GM21528 (cell line): ENCODE measurements at regions not wholly inside any gene's neighbourhood (a gene's known extent, or its start where the extent isn't known, plus 50 kb on each side); places are given as distances from the start of the nearest gene placed in this dataset.
A peak's percentile ranks its signal among the peaks of the same experiment; 100 is the strongest.

Experiments used
- ATAC-seq: cut with Tn5 transposase; IDR thresholded peaks from one replicate; pipeline ENCODE4 v1.9.1; 2021; ENCODE audit warnings: mild to moderate bottlenecking, moderate library complexity; ENCODE audit not compliant: unreplicated experiment, low FRiP score

- no peak for ATAC-seq
Measured at GRCh38 chr10:108771106-108771505, 1152.2 kb downstream of the XPNPEP1 start.

DNA sequence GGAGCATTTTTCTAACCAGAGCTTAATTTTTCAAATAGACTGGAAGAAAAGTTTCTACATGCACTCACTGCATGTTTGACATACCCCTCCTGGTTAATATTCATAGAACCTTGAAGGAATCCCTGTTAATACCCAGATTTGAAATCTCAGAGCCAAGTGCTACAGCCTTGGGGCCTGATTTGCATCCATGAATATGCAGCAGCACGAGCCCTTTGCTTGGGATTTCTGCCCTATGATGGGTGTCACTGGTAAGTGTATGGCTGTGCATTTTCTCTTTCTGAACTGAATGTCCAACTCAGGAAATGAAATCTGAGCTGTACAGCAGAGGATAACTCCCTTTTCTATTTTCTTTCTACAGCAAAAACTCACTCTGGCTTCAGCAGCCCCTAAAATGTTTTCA lies 1157.5 kb downstream of the XPNPEP1 start:
- ATAC-seq: no peak

DNA sequence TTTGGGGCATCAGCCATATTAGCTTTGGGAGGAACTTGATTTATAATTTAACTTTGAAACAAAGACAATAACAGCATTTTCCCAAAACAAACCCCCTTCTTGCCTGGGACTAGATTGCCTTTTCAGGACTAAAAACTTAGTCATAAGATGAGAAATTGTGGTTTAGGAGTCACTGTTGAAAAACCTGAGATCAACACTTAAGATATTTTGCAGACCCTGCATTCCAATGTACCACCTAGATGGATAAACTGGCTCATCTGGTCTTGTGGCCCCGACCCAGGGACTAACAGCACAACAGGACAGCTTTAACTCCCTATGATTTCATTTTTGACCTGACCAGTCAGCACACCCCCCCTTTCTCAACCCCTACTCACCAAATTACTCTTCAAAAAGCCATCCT lies 1165.4 kb downstream of the XPNPEP1 start:
- ATAC-seq: no peak

- no peak for ATAC-seq
Measured at GRCh38 chr10:108755646-108756045, 1167.7 kb downstream of the XPNPEP1 start.

GRCh38 chr10:108753326-108753725 lies 1170.0 kb downstream of the XPNPEP1 start:
- no peak for ATAC-seq

DNA sequence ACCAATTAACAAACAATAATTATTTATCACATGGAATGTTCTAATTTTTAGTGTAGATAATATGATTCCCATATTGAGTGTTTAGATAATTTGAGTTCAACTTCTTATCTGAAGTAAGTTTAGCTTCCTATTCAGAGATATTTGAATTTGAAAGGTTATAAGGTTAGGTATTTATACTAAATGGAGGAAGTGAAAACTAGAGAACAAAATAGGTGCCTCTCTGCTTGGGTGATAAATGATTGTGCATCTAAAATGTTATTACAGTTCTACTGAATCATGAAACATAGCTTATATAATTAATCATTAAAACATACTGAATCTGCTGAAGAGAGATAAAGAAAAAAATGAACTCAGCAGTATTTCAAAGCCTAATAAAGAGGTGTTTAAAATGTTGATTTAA lies 1174.3 kb downstream of the XPNPEP1 start:
- no peak for ATAC-seq

GRCh38 chr10:108736111-108736510 lies 1187.2 kb downstream of the XPNPEP1 start:
- no peak for ATAC-seq

GRCh38 chr10:108735380-108735779 lies 1187.9 kb downstream of the XPNPEP1 start:
- no peak for ATAC-seq

DNA sequence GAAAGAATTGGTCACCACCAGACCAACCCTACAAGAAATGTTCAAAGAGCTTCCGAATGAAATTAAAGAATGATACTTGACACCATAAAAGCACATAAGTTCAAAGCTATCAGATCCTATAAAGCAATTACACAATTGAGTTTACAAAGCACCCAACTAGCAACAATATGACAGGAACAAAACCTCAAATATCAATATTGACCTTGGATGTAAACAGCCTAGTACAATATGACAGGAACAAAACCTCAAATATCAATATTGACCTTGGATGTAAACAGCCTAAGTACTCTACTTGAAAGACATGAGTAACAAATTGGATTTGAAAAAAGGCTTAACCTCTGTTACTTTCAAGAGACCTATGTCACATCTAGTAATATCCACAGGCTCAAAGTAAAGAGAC lies 1201.4 kb downstream of the XPNPEP1 start:
- ATAC-seq: no peak

GRCh38 chr10:108716352-108716751 lies 1207.0 kb downstream of the XPNPEP1 start:
- no peak for ATAC-seq

- ATAC-seq: no peak
Measured at GRCh38 chr10:108709927-108710722, 1213.2 kb downstream of the XPNPEP1 start.

- no peak for ATAC-seq
Measured at GRCh38 chr10:108708363-108708762, 1214.9 kb downstream of the XPNPEP1 start.

DNA sequence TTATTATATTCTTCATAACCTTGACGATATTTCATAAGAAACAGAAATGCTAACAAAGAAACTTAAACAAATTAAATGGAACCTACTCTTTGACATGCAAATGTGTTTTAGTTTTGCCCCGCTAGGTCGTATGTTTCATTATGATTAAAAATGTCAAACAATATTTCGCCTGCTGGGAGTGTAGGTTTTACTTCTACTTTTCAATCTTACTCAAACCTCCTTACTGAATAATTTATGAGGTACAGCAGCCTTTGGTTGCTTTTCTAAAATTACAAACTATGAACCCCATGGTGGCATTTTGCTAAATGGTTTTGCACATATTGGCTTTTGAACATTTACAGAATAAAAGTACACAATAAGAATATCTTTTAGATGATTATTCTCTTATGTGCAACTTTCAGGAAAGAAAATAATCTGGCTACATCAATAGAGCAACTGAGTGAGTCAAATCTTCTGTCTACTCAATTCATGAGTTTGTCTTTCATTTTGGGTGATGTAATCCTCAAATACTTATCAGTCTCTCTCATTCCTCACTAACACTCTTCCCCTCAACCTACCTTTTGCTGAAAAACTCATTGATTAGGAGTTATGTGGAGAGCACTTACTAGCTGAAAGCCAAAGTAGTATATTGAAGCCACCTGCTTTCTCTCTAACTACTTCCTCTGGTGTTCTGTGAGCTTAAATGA lies 1226.4 kb downstream of the XPNPEP1 start:
- ATAC-seq: peak; percentile 98

DNA sequence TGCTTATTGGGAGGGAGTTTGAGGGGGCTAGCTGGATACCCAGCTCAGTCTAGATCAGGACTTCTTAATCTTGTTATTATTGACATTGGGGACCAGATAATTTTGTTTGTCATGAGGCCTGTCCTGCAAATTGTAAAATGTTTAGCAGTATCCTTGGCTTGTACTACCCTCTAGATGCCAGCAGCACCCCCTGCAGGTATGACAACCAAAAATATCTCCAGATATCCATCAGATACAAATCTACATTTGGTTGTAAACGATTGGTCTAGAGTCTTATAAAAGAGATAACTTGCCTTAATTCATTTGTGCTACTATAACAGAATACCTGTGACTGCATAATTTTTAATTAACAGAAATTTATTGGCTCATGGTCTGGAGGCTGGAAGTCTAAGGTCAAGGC lies 1232.2 kb downstream of the XPNPEP1 start:
- no peak for ATAC-seq

DNA sequence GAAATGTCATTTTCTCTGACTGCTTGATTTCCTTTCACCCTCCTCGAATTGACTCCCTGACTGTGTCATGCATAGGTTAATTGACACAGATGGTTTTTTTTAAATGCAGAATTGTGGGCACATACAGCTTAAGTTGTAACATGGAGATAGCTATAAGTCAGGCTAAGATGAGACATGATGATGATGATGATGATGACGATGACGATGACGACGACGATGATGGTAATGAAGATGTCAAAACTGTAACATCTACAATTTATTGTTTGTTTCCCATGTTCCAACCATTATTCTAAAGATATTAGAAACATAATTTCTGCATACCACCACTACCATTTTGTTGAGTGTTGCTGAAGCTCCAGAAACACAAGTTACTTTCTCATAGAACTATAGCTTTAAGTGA lies 1232.8 kb downstream of the XPNPEP1 start:
- no peak for ATAC-seq

- no peak for ATAC-seq
Measured at GRCh38 chr10:108689891-108690290, 1233.4 kb downstream of the XPNPEP1 start.

DNA sequence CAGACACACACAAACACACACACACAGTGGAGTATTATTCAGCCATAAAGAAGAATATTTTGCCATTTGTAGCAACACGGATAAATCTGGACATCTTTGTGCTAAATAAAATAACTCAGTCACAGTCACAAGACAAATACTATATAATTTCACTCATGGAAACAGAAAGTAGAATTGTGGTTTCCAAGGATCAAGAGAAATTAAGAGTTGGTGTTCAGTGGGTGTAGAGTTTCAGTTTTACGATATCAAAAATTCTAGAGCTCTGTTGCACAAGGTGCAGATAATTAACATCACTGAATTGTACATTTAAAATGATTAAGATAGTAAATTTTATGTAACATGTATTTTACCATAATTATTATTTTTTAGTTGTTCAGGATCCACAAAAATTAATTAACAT lies 1235.0 kb downstream of the XPNPEP1 start:
- no peak for ATAC-seq

DNA sequence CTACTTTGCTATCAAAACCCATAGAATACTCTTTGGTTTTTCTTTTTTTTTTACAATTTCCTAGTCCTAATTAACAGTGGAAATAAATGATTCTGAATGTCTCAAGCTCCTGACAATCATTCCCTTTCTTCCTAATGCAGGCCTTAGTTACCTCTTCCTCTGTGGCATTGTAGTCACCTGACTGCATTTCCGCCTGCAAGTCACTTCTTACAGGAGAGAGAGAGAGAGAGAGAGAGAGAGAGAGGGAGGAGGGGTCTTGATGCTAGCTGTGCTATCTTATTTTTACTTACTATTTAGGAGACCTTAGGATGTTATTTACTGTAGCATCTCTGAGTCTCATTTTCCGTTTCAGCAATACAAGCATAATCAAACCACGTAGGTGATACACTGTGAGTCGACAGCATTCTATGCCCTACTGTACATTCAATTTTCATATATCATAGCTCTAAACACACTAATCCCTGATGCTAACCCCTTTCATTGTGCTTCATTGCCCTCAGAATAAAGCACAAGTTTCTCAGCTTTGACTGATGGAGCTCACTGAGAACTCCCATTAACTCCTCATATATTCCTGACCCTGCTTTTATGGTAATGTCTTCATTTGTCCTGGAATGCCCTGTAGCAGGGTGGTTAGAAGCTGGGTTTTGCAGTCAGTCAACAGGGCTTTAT lies 1237.3 kb downstream of the XPNPEP1 start:
- no peak for ATAC-seq

DNA sequence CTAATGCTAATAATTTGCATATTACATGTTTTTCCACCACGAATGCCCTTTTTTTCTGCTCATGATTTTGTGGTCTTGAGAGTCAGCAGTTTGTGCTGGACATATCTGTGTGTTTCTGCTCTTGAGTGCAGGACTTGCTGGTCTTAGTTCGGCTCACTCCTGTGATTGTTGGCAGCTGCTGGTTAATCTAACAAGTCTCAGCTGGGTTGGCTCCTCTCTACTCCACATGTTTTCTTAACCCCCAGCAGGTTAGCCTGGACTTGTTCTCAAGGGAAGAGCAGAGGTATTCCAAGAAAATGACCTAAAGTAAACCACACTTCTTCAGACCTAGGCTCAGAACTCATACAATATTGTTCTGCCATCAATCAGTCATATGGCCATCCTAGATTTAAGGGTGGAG lies 1238.9 kb downstream of the XPNPEP1 start:
- no peak for ATAC-seq

DNA sequence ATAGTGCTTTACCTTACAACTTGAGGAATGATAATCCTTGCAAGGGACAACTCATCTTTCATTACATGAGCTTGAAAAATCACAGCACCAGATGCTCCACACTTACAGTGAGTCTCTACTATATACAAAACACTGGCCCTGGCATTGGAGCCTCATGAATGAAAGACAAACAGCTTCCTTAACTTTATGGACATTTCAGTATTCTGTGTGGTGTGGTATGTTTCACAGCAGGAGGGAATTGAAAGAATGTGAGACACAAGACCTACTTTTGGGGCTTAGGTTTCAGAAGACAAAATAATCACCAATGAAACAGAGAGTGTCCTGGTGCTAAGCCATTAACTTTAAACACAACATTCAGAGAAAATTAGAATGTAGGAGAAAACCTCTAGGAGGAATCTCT lies 1249.6 kb downstream of the XPNPEP1 start:
- no peak for ATAC-seq

- no peak for ATAC-seq
Measured at GRCh38 chr10:108663587-108663986, 1259.7 kb downstream of the XPNPEP1 start.

GRCh38 chr10:108662975-108663374 lies 1260.3 kb downstream of the XPNPEP1 start:
- no peak for ATAC-seq
